ENCODE measurements at regions not wholly inside any gene's neighbourhood (a gene's known extent, or its start where the extent isn't known, plus 50 kb on each side); places are given as distances from the start of the nearest gene placed in this dataset.

DNA sequence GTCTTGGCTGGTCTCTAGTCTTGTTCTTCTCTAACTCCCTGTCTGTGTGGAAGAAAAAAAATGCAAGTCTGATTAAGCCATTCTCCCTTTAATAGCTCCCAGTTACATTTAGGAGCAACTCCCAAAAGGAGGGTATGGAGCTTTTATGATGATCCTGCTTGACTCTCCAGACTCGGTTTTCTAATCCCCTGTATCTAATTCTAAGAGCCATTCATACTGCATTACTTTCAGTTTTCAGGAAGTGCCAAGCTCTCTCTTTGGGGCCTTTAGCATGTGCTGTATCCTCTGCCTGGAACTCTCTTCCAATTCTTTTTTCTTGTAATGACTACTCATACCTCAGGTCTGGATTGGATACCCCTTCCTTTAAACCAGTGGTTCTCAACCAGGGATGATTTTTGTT lies 219.7 kb upstream of the SPRED2 start:
- H3K36me3 ChIP-seq (ENCODE audit: low read length): no peaks in the 10 kb centered on the region
- no peaks in the 10 kb centered on the region for H3K79me2 ChIP-seq (ENCODE audit: insufficient read depth, low read length)
- H3K4me2 ChIP-seq (ENCODE audit: low read depth, low read length, poor library complexity, severe bottlenecking): no peak overlapping the region
- H3K9me2 ChIP-seq (replicated peaks; ENCODE audit: insufficient read depth, low read length): no peaks in the 10 kb centered on the region
- TF ChIP-seq, protein P1, sequence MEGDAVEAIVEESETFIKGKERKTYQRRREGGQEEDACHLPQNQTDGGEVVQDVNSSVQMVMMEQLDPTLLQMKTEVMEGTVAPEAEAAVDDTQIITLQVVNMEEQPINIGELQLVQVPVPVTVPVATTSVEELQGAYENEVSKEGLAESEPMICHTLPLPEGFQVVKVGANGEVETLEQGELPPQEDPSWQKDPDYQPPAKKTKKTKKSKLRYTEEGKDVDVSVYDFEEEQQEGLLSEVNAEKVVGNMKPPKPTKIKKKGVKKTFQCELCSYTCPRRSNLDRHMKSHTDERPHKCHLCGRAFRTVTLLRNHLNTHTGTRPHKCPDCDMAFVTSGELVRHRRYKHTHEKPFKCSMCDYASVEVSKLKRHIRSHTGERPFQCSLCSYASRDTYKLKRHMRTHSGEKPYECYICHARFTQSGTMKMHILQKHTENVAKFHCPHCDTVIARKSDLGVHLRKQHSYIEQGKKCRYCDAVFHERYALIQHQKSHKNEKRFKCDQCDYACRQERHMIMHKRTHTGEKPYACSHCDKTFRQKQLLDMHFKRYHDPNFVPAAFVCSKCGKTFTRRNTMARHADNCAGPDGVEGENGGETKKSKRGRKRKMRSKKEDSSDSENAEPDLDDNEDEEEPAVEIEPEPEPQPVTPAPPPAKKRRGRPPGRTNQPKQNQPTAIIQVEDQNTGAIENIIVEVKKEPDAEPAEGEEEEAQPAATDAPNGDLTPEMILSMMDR (IDR thresholded peaks at IDR 0.05; ENCODE audit: insufficient read depth, low read length, poor library complexity, severe bottlenecking): no peak
- TF ChIP-seq EZH2phosphoT487 (conservative IDR thresholded peaks at IDR 0.05; ENCODE audit: low read length): no peak
- no peaks in the 10 kb centered on the region for H3K9me3 ChIP-seq (ENCODE audit: insufficient read depth, low read length)
- H2AFZ ChIP-seq (ENCODE audit: low read depth, low read length, severe bottlenecking): no peak overlapping the region
- H3K27ac ChIP-seq (ENCODE audit: low read depth, low read length): no peak overlapping the region
- H3K27me3 ChIP-seq (ENCODE audit: low read length): no peaks in the 10 kb centered on the region
- H3F3A ChIP-seq (ENCODE audit: insufficient read depth): no peaks in the 10 kb centered on the region
- no peak overlapping the region for H3K9ac ChIP-seq (ENCODE audit: low read length)
- H4K20me1 ChIP-seq (ENCODE audit: low read depth, low read length): no peaks in the 10 kb centered on the region
- H3K4me3 ChIP-seq (ENCODE audit: insufficient read depth, low read length, poor library complexity, severe bottlenecking): no peak overlapping the region

DNA sequence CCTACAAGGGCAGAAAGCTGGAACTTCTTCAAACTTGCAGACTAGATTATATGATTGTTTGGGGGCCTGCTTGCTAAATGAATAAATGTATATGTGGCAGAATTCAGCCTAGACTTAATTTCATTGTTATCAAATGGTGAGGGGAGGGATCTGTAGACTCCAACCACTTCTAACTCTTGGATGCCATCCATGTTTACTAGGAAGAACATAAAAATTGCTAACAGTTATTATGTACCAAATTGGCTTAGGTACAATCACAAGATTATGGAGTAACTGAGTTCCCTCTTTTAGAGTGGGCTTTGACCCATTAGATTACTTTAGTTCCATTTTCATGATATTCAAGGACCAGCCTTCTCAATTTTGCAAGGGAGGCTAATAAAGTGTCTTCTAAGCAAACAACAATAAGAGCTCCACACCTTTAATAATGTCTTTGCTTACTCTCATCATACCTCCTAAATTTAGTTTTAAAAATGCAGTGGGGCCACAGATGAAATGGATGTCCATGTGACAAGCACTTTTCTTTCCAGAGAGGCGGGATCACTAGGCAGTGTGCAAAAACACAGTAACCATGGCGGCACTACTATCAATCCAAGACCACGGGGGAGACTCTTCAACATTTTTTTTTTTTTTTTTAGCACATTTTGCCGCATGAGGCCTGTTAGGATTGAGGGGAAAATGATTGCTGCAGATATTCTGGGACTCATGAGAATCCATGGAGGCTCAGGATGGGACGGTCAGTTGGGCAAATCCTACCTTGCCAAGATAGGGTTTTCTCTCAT lies 217.6 kb upstream of the SPRED2 start:
- Histone ChIP-seq H3K79me2 (ENCODE audit: insufficient read depth, low read length) (no peaks in the 10 kb centered on the region), H3K4me2 (ENCODE audit: low read depth, low read length, poor library complexity, severe bottlenecking) (no peak overlapping the region), H4K20me1 (ENCODE audit: low read depth, low read length) (no peaks in the 10 kb centered on the region), H3K9ac (ENCODE audit: low read length) (no peak overlapping the region), H2AFZ (ENCODE audit: low read depth, low read length, severe bottlenecking) (no peak overlapping the region), H3K4me3 (ENCODE audit: insufficient read depth, low read length, poor library complexity, severe bottlenecking) (no peak overlapping the region), H3F3A (ENCODE audit: insufficient read depth) (no peaks in the 10 kb centered on the region), H3K36me3 (ENCODE audit: low read length) (no peaks in the 10 kb centered on the region), H3K27me3 (ENCODE audit: low read length) (no peaks in the 10 kb centered on the region), H3K9me3 (ENCODE audit: insufficient read depth, low read length) (no peaks in the 10 kb centered on the region), H3K27ac (ENCODE audit: low read depth, low read length) (no peak overlapping the region), H3K9me2 (replicated peaks; ENCODE audit: insufficient read depth, low read length) (no peaks in the 10 kb centered on the region)
- TF ChIP-seq EZH2phosphoT487 (conservative IDR thresholded peaks at IDR 0.05; ENCODE audit: low read length): no peak
- TF ChIP-seq, protein P1 (IDR thresholded peaks at IDR 0.05; ENCODE audit: insufficient read depth, low read length, poor library complexity, severe bottlenecking): no peak

- H3K9ac ChIP-seq (ENCODE audit: low read length): no peak overlapping the region
- H3K4me3 ChIP-seq (ENCODE audit: insufficient read depth, low read length, poor library complexity, severe bottlenecking): no peak overlapping the region
- H3K36me3 ChIP-seq (ENCODE audit: low read length): no peaks in the 10 kb centered on the region
- TF ChIP-seq EZH2phosphoT487 (conservative IDR thresholded peaks at IDR 0.05; ENCODE audit: low read length): no peak
- TF ChIP-seq, protein P1 (IDR thresholded peaks at IDR 0.05; ENCODE audit: insufficient read depth, low read length, poor library complexity, severe bottlenecking): no peak
- no peak overlapping the region for H3K27ac ChIP-seq (ENCODE audit: low read depth, low read length)
- H3K4me2 ChIP-seq (ENCODE audit: low read depth, low read length, poor library complexity, severe bottlenecking): no peak overlapping the region
- no peaks in the 10 kb centered on the region for H3K9me3 ChIP-seq (ENCODE audit: insufficient read depth, low read length)
- no peaks in the 10 kb centered on the region for H3K27me3 ChIP-seq (ENCODE audit: low read length)
- H3K9me2 ChIP-seq (replicated peaks; ENCODE audit: insufficient read depth, low read length): no peaks in the 10 kb centered on the region
- H3K79me2 ChIP-seq (ENCODE audit: insufficient read depth, low read length): no peaks in the 10 kb centered on the region
- no peaks in the 10 kb centered on the region for H3F3A ChIP-seq (ENCODE audit: insufficient read depth)
- H4K20me1 ChIP-seq (ENCODE audit: low read depth, low read length): no peaks in the 10 kb centered on the region
- no peak overlapping the region for H2AFZ ChIP-seq (ENCODE audit: low read depth, low read length, severe bottlenecking)
Observed at GRCh38 chr2:65647249-65647842, 214.9 kb upstream of the SPRED2 start.
